ENCODE measurements at regions not wholly inside any gene's neighbourhood (a gene's known extent, or its start where the extent isn't known, plus 50 kb on each side); places are given as distances from the start of the nearest gene placed in this dataset.
A peak's percentile ranks its signal among the peaks of the same experiment; 100 is the strongest.

DNA sequence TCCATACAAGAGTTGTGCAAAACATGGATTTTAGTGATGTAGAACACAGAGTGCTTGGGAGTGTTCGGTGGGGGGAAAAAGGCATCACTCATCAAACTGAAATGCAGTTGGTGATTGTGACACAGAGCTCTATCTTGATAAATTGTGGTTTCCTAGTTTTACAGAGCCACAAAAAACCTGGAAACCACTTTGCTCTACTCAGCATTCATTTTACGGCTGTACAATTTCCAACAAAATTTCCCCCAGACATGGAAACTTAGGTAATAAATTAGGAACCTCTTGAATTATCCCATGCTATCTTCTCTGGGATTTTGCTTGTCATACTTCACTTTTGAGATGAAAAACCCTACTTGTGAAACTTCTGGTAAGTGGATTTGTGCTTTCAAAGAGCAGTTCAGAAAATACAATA is 614.9 kb upstream of the FZD8 start:
- intact Hi-C loops (cut with DNase I) = loop anchor here in 1 of 10 donors (10.0 kb wide), 1 partner anchor 612 kb away; the partner anchor contains the start of gene FZD8
- no peaks in the 10 kb centered on the region for H3K36me3 ChIP-seq
- peaks cover 0 to 3% (median 0%) of the 10 kb centered on the region in 11 donors for H3K9me3 ChIP-seq
- DNase-seq (no peak), ATAC-seq (peak in 2 of 8 donors; percentile 31 to 38)
- H3K27ac ChIP-seq = peak overlapping the region in 1 of 10 donors; percentile 18
- TF ChIP-seq, protein P1, sequence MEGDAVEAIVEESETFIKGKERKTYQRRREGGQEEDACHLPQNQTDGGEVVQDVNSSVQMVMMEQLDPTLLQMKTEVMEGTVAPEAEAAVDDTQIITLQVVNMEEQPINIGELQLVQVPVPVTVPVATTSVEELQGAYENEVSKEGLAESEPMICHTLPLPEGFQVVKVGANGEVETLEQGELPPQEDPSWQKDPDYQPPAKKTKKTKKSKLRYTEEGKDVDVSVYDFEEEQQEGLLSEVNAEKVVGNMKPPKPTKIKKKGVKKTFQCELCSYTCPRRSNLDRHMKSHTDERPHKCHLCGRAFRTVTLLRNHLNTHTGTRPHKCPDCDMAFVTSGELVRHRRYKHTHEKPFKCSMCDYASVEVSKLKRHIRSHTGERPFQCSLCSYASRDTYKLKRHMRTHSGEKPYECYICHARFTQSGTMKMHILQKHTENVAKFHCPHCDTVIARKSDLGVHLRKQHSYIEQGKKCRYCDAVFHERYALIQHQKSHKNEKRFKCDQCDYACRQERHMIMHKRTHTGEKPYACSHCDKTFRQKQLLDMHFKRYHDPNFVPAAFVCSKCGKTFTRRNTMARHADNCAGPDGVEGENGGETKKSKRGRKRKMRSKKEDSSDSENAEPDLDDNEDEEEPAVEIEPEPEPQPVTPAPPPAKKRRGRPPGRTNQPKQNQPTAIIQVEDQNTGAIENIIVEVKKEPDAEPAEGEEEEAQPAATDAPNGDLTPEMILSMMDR (IDR thresholded peaks at IDR 0.05) = no peak
- no peaks in the 10 kb centered on the region for H3K27me3 ChIP-seq
- 77 to 88% methylated on average over 2 of the region's 2 CpGs for WGBS, 2 donors
- H3K4me1 ChIP-seq = peaks cover 0 to 27% (median 12%) of the 10 kb centered on the region in 9 donors
- H3K4me3 ChIP-seq = no peak overlapping the region

DNA sequence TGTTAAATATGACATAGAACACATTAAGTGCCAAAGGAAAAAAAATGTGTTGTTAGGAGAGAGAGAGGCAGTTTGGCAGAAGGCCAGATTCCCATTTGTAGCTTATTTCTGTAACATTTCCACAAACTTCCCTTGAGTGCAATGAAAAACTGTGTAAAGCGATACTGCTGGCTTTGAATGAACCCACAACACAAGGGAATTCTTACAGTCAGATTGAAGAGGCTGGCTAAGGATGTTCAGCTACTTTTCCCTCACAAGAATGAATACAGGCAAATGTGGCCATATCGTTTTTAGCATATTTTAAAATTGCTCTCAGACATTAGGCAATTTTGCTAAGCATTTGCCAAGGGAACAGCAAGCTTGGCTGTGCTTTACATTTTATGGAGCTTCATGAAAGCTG is 614.1 kb upstream of the FZD8 start:
- Histone ChIP-seq H3K27me3 (no peaks in the 10 kb centered on the region), H3K27ac (peak overlapping the region in 1 of 10 donors; percentile 18), H3K9me3 (peaks cover 0 to 3% (median 0%) of the 10 kb centered on the region in 11 donors), H3K36me3 (no peaks in the 10 kb centered on the region), H3K4me3 (no peak overlapping the region), H3K4me1 (peaks cover 0 to 27% (median 12%) of the 10 kb centered on the region in 9 donors)
- WGBS, 2 donors = 51 to 67% methylated on average over 2 of the region's 2 CpGs
- TF ChIP-seq, protein P1 (IDR thresholded peaks at IDR 0.05) = no peak
- intact Hi-C loops (cut with DNase I) = loop anchor here in 1 of 10 donors (10.0 kb wide), 1 partner anchor 611 kb away; the partner anchor contains the start of gene FZD8
- ATAC-seq = no peak
- DNase-seq = no peak

DNA sequence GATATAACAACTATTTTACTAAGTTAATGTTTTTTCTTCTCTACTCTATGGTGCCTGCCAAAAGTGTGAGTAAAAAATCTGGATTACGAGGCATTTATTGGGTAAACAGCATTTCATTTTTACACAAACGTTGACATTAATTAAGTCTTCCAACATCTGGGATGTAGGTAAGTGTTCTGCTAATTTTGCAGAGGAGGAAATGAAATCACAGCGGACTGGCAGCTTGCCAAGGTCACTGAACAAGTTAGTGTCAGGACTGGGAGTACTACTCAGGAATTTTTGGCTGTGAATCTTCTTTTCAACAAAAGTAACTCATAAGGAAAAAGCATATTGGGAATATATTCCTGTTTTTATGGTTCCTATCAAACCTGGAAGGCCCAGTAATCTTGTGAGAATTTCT is 612.1 kb upstream of the FZD8 start:
- peak; percentile 67 to 77 for DNase-seq
- TF ChIP-seq, protein P1 (IDR thresholded peaks at IDR 0.05) = no peak

DNA sequence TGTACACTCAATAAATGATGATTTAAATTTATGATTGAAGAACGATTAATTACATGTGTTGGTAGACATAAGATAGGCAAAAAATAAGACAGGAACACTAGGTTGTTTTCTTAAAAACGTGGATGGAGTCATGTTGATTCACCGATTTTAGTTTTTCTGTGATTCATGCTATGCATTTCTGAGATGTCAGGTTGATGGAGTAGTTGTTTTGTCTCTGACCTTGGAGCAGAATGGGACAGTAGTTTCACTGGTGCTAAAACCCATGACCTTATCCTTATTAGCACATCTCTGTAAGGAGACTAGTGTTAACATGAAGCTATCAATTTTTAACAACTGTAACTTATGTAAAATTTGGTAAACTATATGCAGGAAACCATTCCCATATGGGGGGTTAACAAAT is 611.6 kb upstream of the FZD8 start:
- Histone ChIP-seq H3K27ac (no peak overlapping the region), H3K36me3 (no peaks in the 10 kb centered on the region), H3K27me3 (no peaks in the 10 kb centered on the region), H3K9me3 (no peaks in the 10 kb centered on the region), H3K4me1 (peaks cover 0 to 27% (median 12%) of the 10 kb centered on the region in 9 donors), H3K4me3 (no peak overlapping the region)
- ATAC-seq = no peak
- intact Hi-C loops (cut with DNase I) = loop anchor here in 2 of 10 donors (5.0 to 10.0 kb wide), 2 partner anchors 609 to 616 kb away; partner anchors contain the start of gene FZD8 (in 1 of the 2)
- 91 to 95% methylated on average over 3 of the region's 3 CpGs for WGBS, 2 donors
- TF ChIP-seq, protein P1 (IDR thresholded peaks at IDR 0.05) = no peak
- no peak for DNase-seq

More for the DNA sequence above, 612.1 kb upstream of the FZD8 start:
- H3K9me3 ChIP-seq = no peaks in the 10 kb centered on the region
- no peaks in the 10 kb centered on the region for H3K27me3 ChIP-seq
- H3K27ac ChIP-seq = no peak overlapping the region
- intact Hi-C loops (cut with DNase I) = loop anchor here in 2 of 10 donors (5.0 to 10.0 kb wide), 2 partner anchors 609 to 617 kb away; partner anchors contain the start of gene FZD8 (in 1 of the 2)
- H3K4me3 ChIP-seq = no peak overlapping the region
- whole genome bisulfite sequencing, 2 donors = 34 to 45% methylated on average over 3 of the region's 3 CpGs
- ATAC-seq = peak in 7 of 8 donors; percentile 47 to 88 (median 80)
- peaks cover 0 to 27% (median 12%) of the 10 kb centered on the region in 9 donors for H3K4me1 ChIP-seq
- no peaks in the 10 kb centered on the region for H3K36me3 ChIP-seq

All from heart right ventricle (tissue), 16 donors.